ENCODE measurements at regions not wholly inside any gene's neighbourhood (a gene's known extent, or its start where the extent isn't known, plus 50 kb on each side); places are given as distances from the start of the nearest gene placed in this dataset.

DNA sequence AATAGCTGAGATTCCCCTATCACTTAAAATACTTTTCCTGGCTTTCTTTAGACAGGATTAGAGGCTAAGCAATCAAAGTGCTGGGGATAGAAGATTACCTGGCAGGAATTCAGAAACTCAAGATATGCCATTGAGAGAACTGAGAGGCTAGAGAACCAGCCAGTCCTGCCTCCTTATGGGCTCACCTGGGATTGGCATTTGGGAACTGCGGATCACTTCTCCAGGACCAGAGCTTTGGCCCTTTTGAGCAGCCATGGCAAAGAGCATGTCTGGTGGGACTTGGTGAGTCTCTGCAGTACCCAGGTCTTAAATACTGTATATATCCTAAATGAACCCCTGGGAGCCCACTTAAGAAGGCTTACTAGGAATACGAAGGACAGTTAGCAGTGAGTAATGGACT is 399.1 kb downstream of the BTBD3 start:
- Histone ChIP-seq H3K9me3 (no peaks in the 10 kb centered on the region), H3K27ac (no peak overlapping the region), H3K27me3 (no peaks in the 10 kb centered on the region), H3K4me1 (peaks cover 0 to 5% (median 0%) of the 10 kb centered on the region in 3 donors), H3K4me3 (no peak overlapping the region), H3K36me3 (no peaks in the 10 kb centered on the region)
- no peak for FAIRE-seq
- WGBS, 2 donors: 92 to 97% methylated on average over 2 of the region's 2 CpGs
- TF ChIP-seq, protein P1, sequence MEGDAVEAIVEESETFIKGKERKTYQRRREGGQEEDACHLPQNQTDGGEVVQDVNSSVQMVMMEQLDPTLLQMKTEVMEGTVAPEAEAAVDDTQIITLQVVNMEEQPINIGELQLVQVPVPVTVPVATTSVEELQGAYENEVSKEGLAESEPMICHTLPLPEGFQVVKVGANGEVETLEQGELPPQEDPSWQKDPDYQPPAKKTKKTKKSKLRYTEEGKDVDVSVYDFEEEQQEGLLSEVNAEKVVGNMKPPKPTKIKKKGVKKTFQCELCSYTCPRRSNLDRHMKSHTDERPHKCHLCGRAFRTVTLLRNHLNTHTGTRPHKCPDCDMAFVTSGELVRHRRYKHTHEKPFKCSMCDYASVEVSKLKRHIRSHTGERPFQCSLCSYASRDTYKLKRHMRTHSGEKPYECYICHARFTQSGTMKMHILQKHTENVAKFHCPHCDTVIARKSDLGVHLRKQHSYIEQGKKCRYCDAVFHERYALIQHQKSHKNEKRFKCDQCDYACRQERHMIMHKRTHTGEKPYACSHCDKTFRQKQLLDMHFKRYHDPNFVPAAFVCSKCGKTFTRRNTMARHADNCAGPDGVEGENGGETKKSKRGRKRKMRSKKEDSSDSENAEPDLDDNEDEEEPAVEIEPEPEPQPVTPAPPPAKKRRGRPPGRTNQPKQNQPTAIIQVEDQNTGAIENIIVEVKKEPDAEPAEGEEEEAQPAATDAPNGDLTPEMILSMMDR (IDR thresholded peaks at IDR 0.05): no peak
- ATAC-seq: no peak
- intact Hi-C loops (cut with DNase I): no loop called here
- no peak for DNase-seq

DNA sequence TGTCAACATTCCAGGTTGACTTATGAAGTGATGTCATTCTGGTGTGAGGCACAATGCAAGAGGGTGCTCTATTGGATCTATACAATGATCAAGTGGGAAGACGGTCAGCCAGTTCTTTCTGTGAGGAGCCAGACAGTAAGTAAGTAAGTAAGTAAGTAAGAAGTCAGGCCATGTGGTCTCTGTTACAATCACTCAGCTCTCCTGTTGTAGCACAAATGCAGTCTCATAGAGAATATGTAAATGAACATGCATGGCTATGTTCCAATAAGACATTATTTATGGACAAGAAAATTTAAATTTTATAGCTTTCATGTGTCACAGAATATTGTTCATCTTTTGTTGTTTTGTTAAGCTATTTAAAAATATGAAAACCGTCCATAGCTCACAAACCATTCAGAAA is 399.7 kb downstream of the BTBD3 start:
- ATAC-seq (no peak), FAIRE-seq (no peak), DNase-seq (no peak)
- Histone ChIP-seq H3K36me3 (no peaks in the 10 kb centered on the region), H3K4me3 (no peak overlapping the region), H3K27ac (no peak overlapping the region), H3K27me3 (no peaks in the 10 kb centered on the region), H3K4me1 (peaks cover 0 to 5% (median 0%) of the 10 kb centered on the region in 3 donors), H3K9me3 (no peaks in the 10 kb centered on the region)
- intact Hi-C loops (cut with DNase I): no loop called here
- TF ChIP-seq, protein P1 (IDR thresholded peaks at IDR 0.05): no peak
- 90 to 92% methylated on average over 2 of the region's 2 CpGs for WGBS, 2 donors

DNA sequence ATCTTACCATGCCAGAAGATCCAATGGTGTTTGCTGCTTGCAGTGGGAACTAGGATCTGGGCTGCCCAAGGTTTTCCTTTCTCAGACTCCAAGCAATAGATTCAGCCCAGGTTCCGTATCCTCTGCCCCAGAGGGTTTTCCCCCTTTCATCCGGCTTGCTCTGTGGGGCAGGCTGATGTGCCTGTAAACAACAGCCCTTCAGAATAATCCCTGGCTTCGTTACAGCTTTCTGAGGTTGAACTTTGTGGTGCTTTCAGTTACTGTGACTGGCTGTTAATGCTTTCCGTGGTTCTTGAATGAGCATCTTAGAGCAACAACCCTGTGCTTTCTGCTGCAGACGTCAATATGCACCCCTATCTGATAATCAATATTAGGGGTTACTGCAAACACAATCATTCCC is 400.4 kb downstream of the BTBD3 start:
- Histone ChIP-seq H3K4me1 (peaks cover 0 to 5% (median 0%) of the 10 kb centered on the region in 3 donors), H3K36me3 (no peaks in the 10 kb centered on the region), H3K9me3 (no peaks in the 10 kb centered on the region), H3K27me3 (no peaks in the 10 kb centered on the region), H3K27ac (no peak overlapping the region), H3K4me3 (no peak overlapping the region)
- FAIRE-seq (no peak), ATAC-seq (no peak), DNase-seq (no peak)
- TF ChIP-seq, protein P1 (IDR thresholded peaks at IDR 0.05): no peak
- WGBS, 2 donors: 46 to 56% methylated on average over 5 of the region's 5 CpGs
- intact Hi-C loops (cut with DNase I): no loop called here

DNA sequence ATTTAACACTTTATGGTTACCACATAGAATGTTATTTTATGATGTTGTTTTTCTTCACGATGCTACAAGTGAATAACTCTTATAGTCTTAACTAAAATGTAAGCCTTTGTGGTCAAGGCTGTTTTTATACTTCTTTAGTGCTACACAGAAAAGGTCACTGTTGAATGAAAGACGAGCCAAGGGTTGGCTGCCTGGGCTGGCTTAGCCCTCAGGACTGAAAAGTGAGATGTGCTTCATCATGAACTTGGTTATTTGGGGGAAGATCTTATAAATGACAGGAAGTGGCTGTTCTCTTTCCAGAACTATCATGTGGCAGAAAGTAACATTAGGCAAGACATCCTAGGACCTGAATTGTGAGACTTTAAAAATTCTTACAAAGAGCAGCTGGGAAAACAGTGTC is 404.0 kb downstream of the BTBD3 start:
- no peak overlapping the region for H3K27ac ChIP-seq
- WGBS, 2 donors: 65 to 66% methylated on average over 2 of the region's 2 CpGs
- TF ChIP-seq, protein P1 (IDR thresholded peaks at IDR 0.05): no peak
- ATAC-seq (no peak), DNase-seq (no peak), FAIRE-seq (no peak)
- H3K9me3 ChIP-seq: no peaks in the 10 kb centered on the region
- intact Hi-C loops (cut with DNase I): no loop called here
- H3K27me3 ChIP-seq: no peaks in the 10 kb centered on the region
- no peaks in the 10 kb centered on the region for H3K36me3 ChIP-seq
- no peak overlapping the region for H3K4me3 ChIP-seq
- no peaks in the 10 kb centered on the region for H3K4me1 ChIP-seq

DNA sequence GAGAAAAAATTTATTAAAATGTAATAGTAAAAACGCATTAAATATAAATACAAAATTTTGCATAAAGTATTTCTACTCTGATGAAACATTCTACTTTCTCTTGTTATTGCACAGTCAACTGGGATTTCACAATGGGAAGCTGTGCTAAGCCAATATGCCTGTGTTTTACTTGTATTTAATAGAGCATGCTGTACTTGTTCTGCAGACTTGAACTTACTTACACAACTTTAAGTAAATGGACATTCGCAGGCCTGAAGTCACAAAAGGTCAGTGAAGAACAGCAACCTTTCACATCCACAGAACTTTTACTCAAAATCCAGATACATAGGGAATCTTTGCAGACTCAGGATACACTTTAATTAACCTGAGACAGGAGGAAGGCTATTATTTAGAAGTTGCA is 409.5 kb downstream of the BTBD3 start:
- H3K4me1 ChIP-seq: peaks cover 0 to 6% (median 0%) of the 10 kb centered on the region in 3 donors
- H3K27me3 ChIP-seq: no peaks in the 10 kb centered on the region
- no peak overlapping the region for H3K27ac ChIP-seq
- H3K4me3 ChIP-seq: no peak overlapping the region
- no peaks in the 10 kb centered on the region for H3K36me3 ChIP-seq
- no peaks in the 10 kb centered on the region for H3K9me3 ChIP-seq
- DNase-seq: no peak
- TF ChIP-seq, protein P1 (IDR thresholded peaks at IDR 0.05): no peak
- no peak for FAIRE-seq
- intact Hi-C loops (cut with DNase I): no loop called here
- ATAC-seq: no peak
- WGBS, 2 donors: 93 to 97% methylated on average over 2 of the region's 2 CpGs
